ENCODE measurements at regions not wholly inside any gene's neighbourhood (a gene's known extent, or its start where the extent isn't known, plus 50 kb on each side); places are given as distances from the start of the nearest gene placed in this dataset.

- DNase-seq (ENCODE audit: low read depth), result no peak
Observed at GRCh38 chr6:18663011-18663410, 275.9 kb downstream of the RNF144B start.

DNA sequence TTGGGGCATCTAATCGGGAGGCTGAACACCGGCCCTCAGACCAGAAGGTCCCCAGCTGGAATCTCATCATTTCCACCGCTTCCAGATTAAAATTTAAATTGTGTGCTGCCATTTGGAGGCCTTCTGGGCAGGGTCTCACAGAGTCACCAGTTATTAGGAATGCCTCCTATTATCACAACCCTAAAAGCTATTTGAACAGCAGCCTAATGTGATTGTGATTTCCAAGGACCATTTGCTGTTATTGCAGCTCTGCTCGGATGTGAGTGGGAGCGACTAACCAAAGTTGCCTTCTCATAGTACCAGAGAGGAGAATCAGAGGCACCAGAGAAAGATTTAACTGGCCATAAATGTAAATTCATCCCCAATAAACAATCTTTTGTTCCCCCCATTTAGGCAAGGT, 277.3 kb downstream of the RNF144B start:
- no peak for DNase-seq (ENCODE audit: low read depth)
- H3K4me3 ChIP-seq (ENCODE audit: low read depth, low read length), result no peak overlapping the region
- TF ChIP-seq, protein P1, sequence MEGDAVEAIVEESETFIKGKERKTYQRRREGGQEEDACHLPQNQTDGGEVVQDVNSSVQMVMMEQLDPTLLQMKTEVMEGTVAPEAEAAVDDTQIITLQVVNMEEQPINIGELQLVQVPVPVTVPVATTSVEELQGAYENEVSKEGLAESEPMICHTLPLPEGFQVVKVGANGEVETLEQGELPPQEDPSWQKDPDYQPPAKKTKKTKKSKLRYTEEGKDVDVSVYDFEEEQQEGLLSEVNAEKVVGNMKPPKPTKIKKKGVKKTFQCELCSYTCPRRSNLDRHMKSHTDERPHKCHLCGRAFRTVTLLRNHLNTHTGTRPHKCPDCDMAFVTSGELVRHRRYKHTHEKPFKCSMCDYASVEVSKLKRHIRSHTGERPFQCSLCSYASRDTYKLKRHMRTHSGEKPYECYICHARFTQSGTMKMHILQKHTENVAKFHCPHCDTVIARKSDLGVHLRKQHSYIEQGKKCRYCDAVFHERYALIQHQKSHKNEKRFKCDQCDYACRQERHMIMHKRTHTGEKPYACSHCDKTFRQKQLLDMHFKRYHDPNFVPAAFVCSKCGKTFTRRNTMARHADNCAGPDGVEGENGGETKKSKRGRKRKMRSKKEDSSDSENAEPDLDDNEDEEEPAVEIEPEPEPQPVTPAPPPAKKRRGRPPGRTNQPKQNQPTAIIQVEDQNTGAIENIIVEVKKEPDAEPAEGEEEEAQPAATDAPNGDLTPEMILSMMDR (IDR thresholded peaks at IDR 0.05; ENCODE audit: low read depth, low read length, missing control alignments), result no peak

More at GRCh38 chr6:18663011-18663410, 275.9 kb downstream of the RNF144B start:
- no peak overlapping the region for H3K4me3 ChIP-seq (ENCODE audit: low read depth, low read length)
- TF ChIP-seq, protein P1 (IDR thresholded peaks at IDR 0.05; ENCODE audit: low read depth, low read length, missing control alignments), result no peak

DNA sequence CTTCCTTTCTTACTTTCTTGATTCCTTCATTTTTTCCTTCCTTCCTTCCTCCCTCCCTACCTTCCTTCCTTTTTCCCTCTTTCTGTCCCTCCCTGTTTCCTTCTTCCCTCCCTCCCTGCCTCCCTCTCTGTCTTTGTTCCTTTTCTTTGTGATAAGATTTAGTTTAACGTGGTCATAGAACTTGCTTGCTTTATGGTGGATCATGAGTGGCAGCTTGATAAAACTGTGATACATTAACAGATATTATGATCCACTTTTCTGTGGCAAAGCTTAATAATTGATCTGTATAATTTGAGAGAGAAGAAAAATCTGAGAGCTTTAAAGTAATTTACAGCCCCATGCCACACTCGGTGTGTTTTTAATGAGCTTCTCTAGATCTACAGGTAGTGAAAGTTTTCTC, 280.5 kb downstream of the RNF144B start:
- H3K4me3 ChIP-seq (ENCODE audit: low read depth, low read length), result no peak overlapping the region
- TF ChIP-seq, protein P1 (IDR thresholded peaks at IDR 0.05; ENCODE audit: low read depth, low read length, missing control alignments), result no peak
- DNase-seq (ENCODE audit: low read depth), result no peak

DNA sequence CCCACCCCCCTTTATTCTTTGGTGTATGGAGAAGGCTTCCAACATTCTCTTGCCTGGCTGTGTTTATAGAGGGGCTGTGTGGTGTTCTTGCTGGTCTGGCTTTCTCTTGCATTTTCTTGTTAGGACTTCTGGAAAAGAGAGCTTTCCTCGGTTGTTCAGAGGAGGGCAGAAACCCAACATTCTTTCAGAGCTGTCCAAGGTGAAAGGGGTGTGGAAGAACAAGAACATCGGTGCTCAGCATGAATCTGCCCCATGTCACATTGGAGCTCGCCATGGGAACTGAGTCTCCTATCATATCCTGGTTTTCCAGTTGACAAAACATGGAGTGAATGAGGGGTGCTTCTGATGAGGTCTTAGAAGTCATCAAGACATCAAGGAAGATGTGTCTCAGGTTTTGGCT, 281.8 kb downstream of the RNF144B start:
- DNase-seq (ENCODE audit: low read depth), result no peak
- TF ChIP-seq, protein P1 (IDR thresholded peaks at IDR 0.05; ENCODE audit: low read depth, low read length, missing control alignments), result no peak
- no peak overlapping the region for H3K4me3 ChIP-seq (ENCODE audit: low read depth, low read length)

DNA sequence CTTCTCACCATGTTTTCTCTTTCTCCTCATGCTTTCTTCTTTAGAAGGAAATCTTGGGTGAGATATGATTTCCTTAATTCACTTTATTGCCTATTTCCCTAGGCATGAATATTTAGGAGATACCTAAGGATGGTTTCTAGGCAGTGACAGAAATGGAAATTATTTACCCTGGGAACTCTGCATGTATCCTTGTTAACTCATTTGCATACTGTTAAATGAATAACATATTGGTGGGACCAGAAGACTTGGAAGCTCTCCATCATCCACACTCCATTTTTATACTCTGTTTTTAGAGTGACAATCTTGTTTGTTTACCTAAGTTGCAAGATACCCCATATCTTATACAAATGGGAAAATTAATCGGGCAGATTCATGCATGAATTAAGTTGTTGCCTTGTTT, 285.7 kb downstream of the RNF144B start:
- TF ChIP-seq, protein P1 (IDR thresholded peaks at IDR 0.05; ENCODE audit: low read depth, low read length, missing control alignments), result no peak
- H3K4me3 ChIP-seq (ENCODE audit: low read depth, low read length), result no peak overlapping the region
- DNase-seq (ENCODE audit: low read depth), result no peak

DNA sequence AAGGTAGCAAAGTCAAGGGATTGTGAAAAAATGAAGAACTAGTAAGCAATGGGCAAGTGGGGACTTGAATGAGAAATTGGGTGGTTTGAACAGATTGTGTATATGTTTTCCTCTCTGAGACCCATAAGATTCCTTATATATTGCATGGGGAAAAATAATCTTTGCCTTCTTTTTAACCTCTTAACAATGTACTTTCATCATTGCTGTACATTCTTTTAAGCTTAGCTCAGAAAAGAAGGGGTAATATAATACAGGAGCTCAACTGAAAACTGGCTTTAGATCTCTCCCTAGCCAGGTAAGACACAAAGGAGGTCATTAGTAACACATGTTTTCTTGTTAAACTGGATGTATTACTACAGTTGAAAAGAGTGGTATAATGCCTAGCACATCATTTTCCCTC, 287.2 kb downstream of the RNF144B start:
- H3K4me3 ChIP-seq (ENCODE audit: low read depth, low read length), result no peak overlapping the region
- DNase-seq (ENCODE audit: low read depth), result no peak
- TF ChIP-seq, protein P1 (IDR thresholded peaks at IDR 0.05; ENCODE audit: low read depth, low read length, missing control alignments), result no peak

- no peak overlapping the region for H3K4me3 ChIP-seq (ENCODE audit: low read depth, low read length)
- TF ChIP-seq, protein P1 (IDR thresholded peaks at IDR 0.05; ENCODE audit: low read depth, low read length, missing control alignments), result no peak
- no peak for DNase-seq (ENCODE audit: low read depth)
Observed at GRCh38 chr6:18675881-18676280, 288.7 kb downstream of the RNF144B start.

Measured in GM12864 (cell line).